ENCODE measurements at regions not wholly inside any gene's neighbourhood (a gene's known extent, or its start where the extent isn't known, plus 50 kb on each side); places are given as distances from the start of the nearest gene placed in this dataset.

DNA sequence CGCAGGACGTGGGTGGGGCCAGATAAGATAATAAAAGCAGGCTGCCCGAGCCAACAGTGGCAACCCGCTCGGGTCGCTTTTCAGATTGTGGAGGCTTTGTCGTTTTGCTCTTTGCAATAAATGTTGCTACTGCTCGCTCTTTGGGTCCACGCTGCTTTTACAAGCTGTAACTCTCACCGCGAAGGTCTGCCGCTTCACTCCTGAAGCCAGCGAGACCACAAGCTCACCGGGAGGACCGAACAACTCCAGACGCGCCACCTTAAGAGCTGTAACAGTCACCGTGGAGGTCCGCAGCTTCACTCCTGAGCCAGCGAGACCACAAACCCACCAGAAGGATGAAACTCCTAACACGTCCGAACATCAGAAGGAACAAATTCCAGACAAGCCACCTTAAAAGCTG, 286.6 kb upstream of the MAGI2 start:
- no peak for TF ChIP-seq POLR2AphosphoS5 (IDR thresholded peaks at IDR 0.05)
- TF ChIP-seq, protein P1, sequence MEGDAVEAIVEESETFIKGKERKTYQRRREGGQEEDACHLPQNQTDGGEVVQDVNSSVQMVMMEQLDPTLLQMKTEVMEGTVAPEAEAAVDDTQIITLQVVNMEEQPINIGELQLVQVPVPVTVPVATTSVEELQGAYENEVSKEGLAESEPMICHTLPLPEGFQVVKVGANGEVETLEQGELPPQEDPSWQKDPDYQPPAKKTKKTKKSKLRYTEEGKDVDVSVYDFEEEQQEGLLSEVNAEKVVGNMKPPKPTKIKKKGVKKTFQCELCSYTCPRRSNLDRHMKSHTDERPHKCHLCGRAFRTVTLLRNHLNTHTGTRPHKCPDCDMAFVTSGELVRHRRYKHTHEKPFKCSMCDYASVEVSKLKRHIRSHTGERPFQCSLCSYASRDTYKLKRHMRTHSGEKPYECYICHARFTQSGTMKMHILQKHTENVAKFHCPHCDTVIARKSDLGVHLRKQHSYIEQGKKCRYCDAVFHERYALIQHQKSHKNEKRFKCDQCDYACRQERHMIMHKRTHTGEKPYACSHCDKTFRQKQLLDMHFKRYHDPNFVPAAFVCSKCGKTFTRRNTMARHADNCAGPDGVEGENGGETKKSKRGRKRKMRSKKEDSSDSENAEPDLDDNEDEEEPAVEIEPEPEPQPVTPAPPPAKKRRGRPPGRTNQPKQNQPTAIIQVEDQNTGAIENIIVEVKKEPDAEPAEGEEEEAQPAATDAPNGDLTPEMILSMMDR (IDR thresholded peaks at IDR 0.05), result no peak

All from stomach (tissue), 4 donors.